CD4-positive, alpha-beta T cell treated with Interleukin-1 beta for 1 hour (primary cell): ENCODE measurements at regions not wholly inside any gene's neighbourhood (a gene's known extent, or its start where the extent isn't known, plus 50 kb on each side); places are given as distances from the start of the nearest gene placed in this dataset.
"Not testable (repeated sequence)": the region's sequence is repeated elsewhere in the genome, so short reads cannot be mapped to it uniquely, and the experiment has no call there.

ENCODE experiments used
- DNase-seq, 2 donors: peaks; one replicate each; pipeline ENCODE4 v3.0.0-alpha.2; 2020 to 2022

DNA sequence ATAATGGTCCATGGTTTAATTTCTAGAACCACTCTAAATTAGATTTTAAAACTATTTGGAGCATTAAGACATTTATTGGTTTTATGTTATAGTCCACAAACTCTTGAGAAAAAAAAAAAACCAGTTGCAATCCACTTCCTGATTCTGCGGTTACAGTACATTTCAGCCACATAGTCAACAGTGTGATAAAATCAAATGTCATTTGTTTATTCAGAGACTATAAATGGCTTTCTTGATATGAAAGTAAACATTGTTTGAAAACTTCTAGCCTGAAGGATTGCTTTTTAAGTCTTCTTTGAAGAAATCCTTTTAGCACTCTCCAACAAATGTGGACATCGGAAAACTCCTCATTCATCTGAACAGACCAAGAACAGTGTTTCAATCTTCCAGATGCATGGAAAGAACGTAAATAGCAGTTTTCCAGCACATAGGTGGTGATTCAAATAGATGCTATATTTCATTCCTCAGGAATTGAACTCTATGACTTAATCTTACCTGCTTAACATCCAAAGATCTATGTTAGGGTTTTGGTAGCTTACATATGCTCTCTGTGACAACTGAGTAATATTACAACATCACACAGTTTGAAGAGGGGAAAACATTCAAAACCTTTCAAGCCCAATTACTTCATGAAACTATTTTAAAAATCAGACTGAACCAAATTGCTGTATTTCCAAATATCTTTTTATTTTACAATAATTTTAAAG is 87.8 kb upstream of the UBE2E2 start:
- DNase-seq: no peak

- no peak for DNase-seq
Observed at GRCh38 chr3:23116081-23116837, 86.9 kb upstream of the UBE2E2 start.

DNA sequence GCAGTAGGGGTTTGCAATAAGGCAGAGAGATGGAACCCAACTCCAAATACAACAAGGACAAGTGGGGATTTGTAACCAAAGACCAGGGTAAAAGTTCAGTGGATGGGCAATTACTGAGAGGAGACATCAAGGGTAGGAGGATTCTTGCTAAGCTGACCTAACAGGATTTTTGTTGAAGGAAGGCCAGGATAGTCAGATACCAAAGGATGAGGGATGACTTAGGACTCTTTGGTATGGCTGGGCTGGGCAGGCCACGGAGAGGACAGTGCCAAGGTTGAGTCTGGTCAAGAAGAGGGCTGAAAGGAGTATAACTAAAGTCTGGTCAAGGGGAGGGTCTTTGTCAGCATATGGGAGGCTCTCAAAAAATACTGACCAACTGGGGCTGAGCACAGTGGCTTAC is 85.3 kb upstream of the UBE2E2 start:
- no peak for DNase-seq

GRCh38 chr3:23127196-23127595 is 75.9 kb upstream of the UBE2E2 start:
- no peak for DNase-seq

GRCh38 chr3:23128655-23129054 is 74.5 kb upstream of the UBE2E2 start:
- DNase-seq: no peak

GRCh38 chr3:23129117-23129516 is 74.0 kb upstream of the UBE2E2 start:
- DNase-seq: no peak

GRCh38 chr3:23129817-23130216 is 73.3 kb upstream of the UBE2E2 start:
- DNase-seq: no peak

- no peak for DNase-seq
Observed at GRCh38 chr3:23130406-23130805, 72.7 kb upstream of the UBE2E2 start.

- DNase-seq: no peak
Observed at GRCh38 chr3:23135026-23135785, 67.9 kb upstream of the UBE2E2 start.

DNA sequence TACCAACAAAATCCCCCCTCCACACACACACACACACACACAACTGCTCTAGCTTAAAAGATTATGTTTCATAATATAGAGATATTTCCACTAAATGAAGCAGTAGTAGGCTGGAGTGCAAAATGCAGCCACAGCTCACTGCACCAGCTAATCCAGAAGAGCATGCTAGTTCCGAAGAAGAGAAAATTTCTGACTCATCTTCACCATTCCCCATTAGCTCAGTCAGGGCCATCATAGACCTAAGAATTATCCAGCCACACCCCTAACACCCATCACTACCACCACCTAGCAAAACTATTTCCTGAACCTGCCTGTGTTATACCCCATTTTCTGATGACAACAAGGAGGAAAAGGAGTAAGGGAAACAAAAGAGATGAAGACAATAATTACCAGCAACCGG is 67.1 kb upstream of the UBE2E2 start:
- no peak for DNase-seq

DNA sequence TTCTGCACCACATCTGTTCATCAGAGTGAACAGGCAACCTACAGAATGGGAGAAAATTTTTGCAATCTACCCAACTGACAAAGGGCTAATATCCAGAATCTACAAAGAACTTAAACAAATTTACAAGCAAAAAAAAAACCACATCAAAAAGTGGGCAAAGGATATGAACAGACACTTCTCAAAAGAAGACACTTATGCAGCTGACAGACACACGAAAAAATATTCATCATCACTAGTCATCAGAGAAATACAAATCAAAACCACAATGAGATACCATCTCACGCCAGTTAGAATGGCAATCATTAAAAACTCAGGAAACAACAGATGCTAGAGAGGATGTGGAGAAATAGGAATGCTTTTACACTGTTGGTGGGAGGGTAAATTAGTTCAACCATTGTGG is 59.1 kb upstream of the UBE2E2 start:
- not testable (repeated sequence) for DNase-seq

DNA sequence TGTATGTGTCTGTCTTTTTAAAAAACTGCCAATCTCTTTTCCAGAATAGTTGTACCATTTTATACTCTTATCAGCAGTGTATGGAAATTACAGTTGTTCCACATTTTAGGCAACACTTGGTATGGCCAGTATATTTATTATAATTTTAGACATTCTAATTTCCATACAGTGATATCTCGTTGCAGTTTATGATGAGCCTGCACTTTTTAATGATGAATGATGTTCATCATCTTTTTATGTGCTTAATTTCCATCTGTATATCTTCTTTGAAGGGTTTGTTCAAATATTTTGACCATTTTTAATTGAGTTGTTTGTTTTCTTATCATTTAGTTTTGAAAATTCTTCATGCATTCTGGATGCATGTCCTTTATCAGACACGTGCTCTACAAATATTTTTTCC is 57.0 kb upstream of the UBE2E2 start:
- no peak for DNase-seq

DNA sequence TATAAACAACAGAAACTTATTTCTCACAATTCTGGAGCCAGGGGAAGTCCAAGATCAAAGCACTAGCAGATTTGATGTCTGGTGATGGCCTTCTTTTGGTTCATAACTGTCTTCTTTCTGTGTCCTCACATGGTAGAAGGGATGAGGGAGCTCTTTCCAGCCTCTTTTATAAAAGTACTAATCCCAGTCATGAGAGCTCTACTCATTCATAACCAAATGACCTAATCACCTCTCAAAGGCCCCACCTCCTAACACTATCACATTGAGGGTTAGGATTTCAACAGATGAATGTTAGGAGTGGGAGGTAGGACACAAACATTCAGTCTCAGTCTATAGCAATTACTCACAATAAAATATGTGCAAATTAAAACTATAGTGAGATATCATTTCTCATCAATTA is 50.1 kb upstream of the UBE2E2 start:
- DNase-seq: no peak
